ENCODE measurements at regions not wholly inside any gene's neighbourhood (a gene's known extent, or its start where the extent isn't known, plus 50 kb on each side); places are given as distances from the start of the nearest gene placed in this dataset.
"Not testable (repeated sequence)": the region's sequence is repeated elsewhere in the genome, so short reads cannot be mapped to it uniquely, and the experiment has no call there.

DNA sequence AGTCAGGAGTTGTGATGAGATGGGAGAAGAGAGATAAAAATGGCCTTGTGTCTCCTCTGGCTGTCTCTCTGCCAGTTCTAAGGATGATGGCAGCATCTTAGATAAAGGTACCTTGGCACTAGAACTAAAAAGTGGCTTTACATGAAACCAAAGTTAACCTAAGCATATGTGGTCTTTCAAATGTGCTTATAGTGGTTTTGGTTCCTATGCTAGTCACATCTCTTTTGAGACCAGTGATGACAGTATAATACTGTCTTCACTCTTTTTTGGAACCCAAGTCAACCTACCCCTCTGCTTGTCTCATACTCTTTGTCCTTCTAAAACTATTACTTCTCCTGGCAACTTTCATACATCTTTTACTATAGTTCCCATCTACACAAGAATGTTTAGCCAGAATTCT lies 142.2 kb upstream of the SATB1 start:
- no peaks in the 10 kb centered on the region for H3K27me3 ChIP-seq (ENCODE audit: control insufficient read depth, insufficient read depth, low read length)

GRCh38 chr3:18562364-18563154 lies 137.4 kb upstream of the SATB1 start:
- WGBS (ENCODE audit: insufficient coverage, low lambda C conversion rate) = 17% methylated on average over 1 of the region's 1 CpG
- Histone ChIP-seq H3K36me3 (ENCODE audit: control insufficient read depth, insufficient read depth, low read length) (no peaks in the 10 kb centered on the region), H3K4me3 (ENCODE audit: low read length) (no peak overlapping the region), H3K4me1 (ENCODE audit: control insufficient read depth, insufficient read depth, low read length) (no peaks in the 10 kb centered on the region), H3K9me3 (ENCODE audit: control insufficient read depth, low read depth, low read length) (no peaks in the 10 kb centered on the region), H3K27me3 (ENCODE audit: control insufficient read depth, insufficient read depth, low read length) (no peaks in the 10 kb centered on the region), H3K27ac (ENCODE audit: low read length) (no peak overlapping the region)
- DNase-seq = no peak

More for the DNA sequence above, 142.2 kb upstream of the SATB1 start:
- no peaks in the 10 kb centered on the region for H3K4me1 ChIP-seq (ENCODE audit: control insufficient read depth, insufficient read depth, low read length)
- no peaks in the 10 kb centered on the region for H3K36me3 ChIP-seq (ENCODE audit: control insufficient read depth, insufficient read depth, low read length)
- no peak overlapping the region for H3K4me3 ChIP-seq (ENCODE audit: low read length)
- no peak overlapping the region for H3K27ac ChIP-seq (ENCODE audit: low read length)
- no peaks in the 10 kb centered on the region for H3K9me3 ChIP-seq (ENCODE audit: control insufficient read depth, low read depth, low read length)
- no peak for DNase-seq

DNA sequence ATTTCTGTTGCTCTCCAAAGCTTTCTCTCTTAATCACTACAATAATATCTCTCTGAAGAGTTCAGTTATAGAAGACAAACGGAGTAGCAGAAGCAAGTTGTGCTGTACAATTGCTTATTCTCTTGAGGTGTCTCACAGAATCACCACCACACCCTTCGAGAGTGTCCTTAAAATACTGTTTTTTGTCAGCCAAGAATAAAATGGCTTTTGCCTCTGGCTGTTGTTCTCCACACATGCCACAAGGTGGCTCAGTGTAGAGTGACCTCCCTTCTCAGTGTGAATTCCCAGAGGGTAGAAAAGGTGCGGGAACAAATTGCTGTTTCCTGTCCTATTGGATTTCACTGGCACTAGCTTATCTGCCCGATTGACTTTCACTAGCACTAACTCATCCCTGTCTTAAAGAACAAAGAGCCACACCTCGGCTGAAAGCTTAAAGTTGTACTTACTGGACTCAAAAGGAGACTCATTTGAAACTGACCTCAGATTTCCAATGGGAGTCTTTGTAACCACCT lies 134.2 kb upstream of the SATB1 start:
- no peak overlapping the region for H3K27ac ChIP-seq (ENCODE audit: low read length)
- no peaks in the 10 kb centered on the region for H3K4me1 ChIP-seq (ENCODE audit: control insufficient read depth, insufficient read depth, low read length)
- H3K4me3 ChIP-seq (ENCODE audit: low read length) = no peak overlapping the region
- no CpG with 5 or more reads among the region's 5 CpGs for WGBS (ENCODE audit: insufficient coverage, low lambda C conversion rate)
- H3K9me3 ChIP-seq (ENCODE audit: control insufficient read depth, low read depth, low read length) = no peaks in the 10 kb centered on the region
- H3K36me3 ChIP-seq (ENCODE audit: control insufficient read depth, insufficient read depth, low read length) = no peaks in the 10 kb centered on the region
- H3K27me3 ChIP-seq (ENCODE audit: control insufficient read depth, insufficient read depth, low read length) = no peaks in the 10 kb centered on the region
- peak; percentile 3 for DNase-seq

- Histone ChIP-seq H3K4me1 (ENCODE audit: control insufficient read depth, insufficient read depth, low read length) (no peaks in the 10 kb centered on the region), H3K36me3 (ENCODE audit: control insufficient read depth, insufficient read depth, low read length) (no peaks in the 10 kb centered on the region), H3K27ac (ENCODE audit: low read length) (no peak overlapping the region), H3K27me3 (ENCODE audit: control insufficient read depth, insufficient read depth, low read length) (no peaks in the 10 kb centered on the region), H3K9me3 (ENCODE audit: control insufficient read depth, low read depth, low read length) (no peaks in the 10 kb centered on the region), H3K4me3 (ENCODE audit: low read length) (no peak overlapping the region)
- WGBS (ENCODE audit: insufficient coverage, low lambda C conversion rate) = no CpG with 5 or more reads among the region's 3 CpGs
- no peak for DNase-seq
These were observed 133.4 kb upstream of the SATB1 start for GRCh38 chr3:18558507-18558906.

GRCh38 chr3:18557216-18557615 lies 132.1 kb upstream of the SATB1 start:
- no peak overlapping the region for H3K27ac ChIP-seq (ENCODE audit: low read length)

GRCh38 chr3:18556503-18557135 lies 131.5 kb upstream of the SATB1 start:
- H3K36me3 ChIP-seq (ENCODE audit: control insufficient read depth, insufficient read depth, low read length) = no peaks in the 10 kb centered on the region
- DNase-seq = no peak

More at GRCh38 chr3:18557216-18557615, 132.1 kb upstream of the SATB1 start:
- WGBS (ENCODE audit: insufficient coverage, low lambda C conversion rate) = no CpG with 5 or more reads among the region's 3 CpGs
- H3K27me3 ChIP-seq (ENCODE audit: control insufficient read depth, insufficient read depth, low read length) = no peaks in the 10 kb centered on the region
- no peaks in the 10 kb centered on the region for H3K36me3 ChIP-seq (ENCODE audit: control insufficient read depth, insufficient read depth, low read length)
- no peak for DNase-seq
- H3K4me1 ChIP-seq (ENCODE audit: control insufficient read depth, insufficient read depth, low read length) = no peaks in the 10 kb centered on the region
- no peak overlapping the region for H3K4me3 ChIP-seq (ENCODE audit: low read length)
- H3K9me3 ChIP-seq (ENCODE audit: control insufficient read depth, low read depth, low read length) = no peaks in the 10 kb centered on the region

DNA sequence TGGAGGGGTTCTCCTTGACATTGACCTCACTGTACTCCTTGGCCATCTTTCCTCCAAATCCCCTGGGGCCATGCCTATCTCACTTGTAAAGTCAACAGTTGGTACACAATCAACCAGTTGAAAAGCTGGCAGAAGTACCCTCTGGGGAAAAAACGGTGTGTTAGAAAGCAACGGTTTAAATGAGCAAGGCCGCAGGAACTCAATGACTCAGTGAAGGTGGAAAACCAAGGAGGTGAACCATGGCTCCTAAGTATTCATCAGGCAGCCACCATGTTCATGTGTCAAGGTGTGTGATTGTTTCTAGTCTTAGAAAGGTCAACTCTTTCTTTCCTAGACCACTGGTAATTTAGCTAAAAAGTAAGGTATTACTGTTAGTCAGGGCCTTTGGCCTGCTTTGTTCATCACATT lies 130.9 kb upstream of the SATB1 start:
- Histone ChIP-seq H3K4me1 (ENCODE audit: control insufficient read depth, insufficient read depth, low read length) (no peaks in the 10 kb centered on the region), H3K27me3 (ENCODE audit: control insufficient read depth, insufficient read depth, low read length) (no peaks in the 10 kb centered on the region), H3K27ac (ENCODE audit: low read length) (no peak overlapping the region), H3K36me3 (ENCODE audit: control insufficient read depth, insufficient read depth, low read length) (no peaks in the 10 kb centered on the region), H3K9me3 (ENCODE audit: control insufficient read depth, low read depth, low read length) (no peaks in the 10 kb centered on the region), H3K4me3 (ENCODE audit: low read length) (no peak overlapping the region)
- no peak for DNase-seq
- WGBS (ENCODE audit: insufficient coverage, low lambda C conversion rate) = 100% methylated on average over 3 of the region's 3 CpGs

More at GRCh38 chr3:18556503-18557135, 131.5 kb upstream of the SATB1 start:
- H3K4me3 ChIP-seq (ENCODE audit: low read length) = no peak overlapping the region
- H3K27ac ChIP-seq (ENCODE audit: low read length) = no peak overlapping the region
- no peaks in the 10 kb centered on the region for H3K9me3 ChIP-seq (ENCODE audit: control insufficient read depth, low read depth, low read length)
- 60% methylated on average over 1 of the region's 4 CpGs for WGBS (ENCODE audit: insufficient coverage, low lambda C conversion rate)
- H3K27me3 ChIP-seq (ENCODE audit: control insufficient read depth, insufficient read depth, low read length) = no peaks in the 10 kb centered on the region
- no peaks in the 10 kb centered on the region for H3K4me1 ChIP-seq (ENCODE audit: control insufficient read depth, insufficient read depth, low read length)

- not testable (repeated sequence) for H3K9me3 ChIP-seq (ENCODE audit: control insufficient read depth, low read depth, low read length); DNase-seq; H3K27me3 ChIP-seq (ENCODE audit: control insufficient read depth, insufficient read depth, low read length); H3K4me3 ChIP-seq (ENCODE audit: low read length); H3K27ac ChIP-seq (ENCODE audit: low read length); H3K4me1 ChIP-seq (ENCODE audit: control insufficient read depth, insufficient read depth, low read length); H3K36me3 ChIP-seq (ENCODE audit: control insufficient read depth, insufficient read depth, low read length)
- 83% methylated on average over 1 of the region's 9 CpGs for WGBS (ENCODE audit: insufficient coverage, low lambda C conversion rate)
These were observed 127.5 kb upstream of the SATB1 start for GRCh38 chr3:18552579-18553105.

DNA sequence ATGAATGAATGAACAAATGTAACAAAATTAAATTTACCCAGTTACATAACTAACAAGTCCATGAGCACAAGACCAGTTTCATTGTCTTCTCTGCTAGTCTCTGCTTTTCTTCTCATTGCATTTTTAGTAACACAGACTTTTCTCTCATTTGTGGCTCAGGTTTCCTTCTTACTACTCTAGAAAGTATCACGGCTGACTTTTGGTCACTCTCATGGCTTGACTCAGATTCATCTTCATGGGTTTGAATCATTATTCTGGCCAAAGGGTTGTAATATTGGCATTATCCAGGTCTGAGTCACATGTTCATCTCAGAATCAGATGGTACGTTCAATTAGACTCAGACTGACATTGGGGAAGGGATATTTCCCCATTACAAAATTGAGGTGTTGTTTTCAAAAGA lies 121.5 kb upstream of the SATB1 start:
- Histone ChIP-seq H3K4me1 (ENCODE audit: control insufficient read depth, insufficient read depth, low read length) (no peaks in the 10 kb centered on the region), H3K27ac (ENCODE audit: low read length) (no peak overlapping the region), H3K4me3 (ENCODE audit: low read length) (no peak overlapping the region), H3K27me3 (ENCODE audit: control insufficient read depth, insufficient read depth, low read length) (no peaks in the 10 kb centered on the region), H3K9me3 (ENCODE audit: control insufficient read depth, low read depth, low read length) (no peaks in the 10 kb centered on the region), H3K36me3 (ENCODE audit: control insufficient read depth, insufficient read depth, low read length) (no peaks in the 10 kb centered on the region)
- WGBS (ENCODE audit: insufficient coverage, low lambda C conversion rate) = no CpG with 5 or more reads among the region's 2 CpGs
- DNase-seq = no peak

- no peaks in the 10 kb centered on the region for H3K9me3 ChIP-seq (ENCODE audit: control insufficient read depth, low read depth, low read length)
- H3K27me3 ChIP-seq (ENCODE audit: control insufficient read depth, insufficient read depth, low read length) = no peaks in the 10 kb centered on the region
- DNase-seq = no peak
- 100% methylated on average over 1 of the region's 4 CpGs for WGBS (ENCODE audit: insufficient coverage, low lambda C conversion rate)
- H3K36me3 ChIP-seq (ENCODE audit: control insufficient read depth, insufficient read depth, low read length) = no peaks in the 10 kb centered on the region
- H3K4me3 ChIP-seq (ENCODE audit: low read length) = no peak overlapping the region
- H3K4me1 ChIP-seq (ENCODE audit: control insufficient read depth, insufficient read depth, low read length) = no peaks in the 10 kb centered on the region
- no peak overlapping the region for H3K27ac ChIP-seq (ENCODE audit: low read length)
These were observed 119.0 kb upstream of the SATB1 start for GRCh38 chr3:18544146-18544545.

Data from large intestine (tissue), 3 donors.